Mesendoderm (in vitro differentiated cells): ENCODE measurements at regions not wholly inside any gene's neighbourhood (a gene's known extent, or its start where the extent isn't known, plus 50 kb on each side); places are given as distances from the start of the nearest gene placed in this dataset.
"Not testable (repeated sequence)": the region's sequence is repeated elsewhere in the genome, so short reads cannot be mapped to it uniquely, and the experiment has no call there.

ENCODE experiments used
- DNase-seq: peaks from one replicate; pipeline ENCODE4 v3.0.0; 2013
- H2AK5ac ChIP-seq: 2 replicates; pipeline ENCODE4 v1.6.1; 2013; ENCODE audit warnings: low read length, inconsistent platforms
- H2BK120ac ChIP-seq: 2 replicates; pipeline ENCODE4 v1.6.1; 2013; ENCODE audit warnings: low read depth, mild to moderate bottlenecking, low read length, moderate library complexity, mixed read lengths
- H2BK15ac ChIP-seq: replicated peaks from 2 replicates; pipeline ENCODE4 v1.6.1; 2013; ENCODE audit warnings: low read depth, mild to moderate bottlenecking, moderate library complexity
- H2BK5ac ChIP-seq: 2 replicates; pipeline ENCODE4 v1.6.1; 2013; ENCODE audit warnings: low read length, inconsistent platforms
- H3K18ac ChIP-seq: 2 replicates; pipeline ENCODE4 v1.6.1; 2013; ENCODE audit warnings: mild to moderate bottlenecking, low read length, mixed read lengths
- H3K23ac ChIP-seq: one replicate; pipeline ENCODE4 v1.6.1; 2013; ENCODE audit warnings: low read length
- H3K27ac ChIP-seq: 2 replicates; pipeline ENCODE4 v1.5.1; 2013; ENCODE audit warnings: low read depth, mild to moderate bottlenecking, inconsistent platforms, low read length, moderate library complexity
- H3K27me3 ChIP-seq: 2 replicates; pipeline ENCODE4 v1.6.1; 2013; ENCODE audit warnings: low read length, control low read depth, mild to moderate bottlenecking, inconsistent platforms; ENCODE audit not compliant: insufficient read depth, poor library complexity
- H3K36me3 ChIP-seq: 2 replicates; pipeline ENCODE4 v1.6.1; 2013; ENCODE audit warnings: low read length, inconsistent platforms; ENCODE audit not compliant: control insufficient read depth, insufficient read depth
- H3K4ac ChIP-seq: one replicate; pipeline ENCODE4 v1.6.1; 2013; ENCODE audit warnings: low read depth, mild to moderate bottlenecking, low read length, moderate library complexity
- H3K4me1 ChIP-seq: 2 replicates; pipeline ENCODE4 v1.6.1; 2013; ENCODE audit warnings: low read depth, low read length, inconsistent platforms; ENCODE audit not compliant: control insufficient read depth
- H3K4me2 ChIP-seq: 2 replicates; pipeline ENCODE4 v1.6.1; 2013; ENCODE audit warnings: low read length
- H3K4me3 ChIP-seq: 2 replicates; pipeline ENCODE4 v1.5.1; 2013; ENCODE audit warnings: mild to moderate bottlenecking, low read length
- H3K56ac ChIP-seq: one replicate; pipeline ENCODE4 v1.6.1; 2013; ENCODE audit warnings: low read length
- H3K79me1 ChIP-seq: 2 replicates; pipeline ENCODE4 v1.6.1; 2013; ENCODE audit warnings: low read length, inconsistent platforms
- H3K79me2 ChIP-seq: 2 replicates; pipeline ENCODE4 v1.6.1; 2013; ENCODE audit warnings: mild to moderate bottlenecking, low read length; ENCODE audit not compliant: control insufficient read depth, insufficient read depth
- H3K9ac ChIP-seq: 2 replicates; pipeline ENCODE4 v1.6.1; 2013; ENCODE audit warnings: low read length, inconsistent platforms
- H4K5ac ChIP-seq: one replicate; pipeline ENCODE4 v1.6.1; 2013; ENCODE audit warnings: low read length
- H4K8ac ChIP-seq: one replicate; pipeline ENCODE4 v1.6.1; 2013; ENCODE audit warnings: low read depth, mild to moderate bottlenecking, control low read depth, low read length, moderate library complexity
- WGBS: extraction: QIAGEN DNeasy Blood & Tissue Kit; methylation state at CpG from one replicate; pipeline ENCODE4 v1.1.7; 2013; ENCODE audit warnings: low lambda C conversion rate, missing lambda C conversion rate; ENCODE audit not compliant: insufficient coverage; ENCODE audit errors: extremely low coverage; 5-methylcytosine and 5-hydroxymethylcytosine counted together

- Histone ChIP-seq H3K27me3 (no peaks in the 10 kb centered on the region), H3K56ac (no peak overlapping the region), H2BK15ac (no peak overlapping the region), H3K4me2 (no peak overlapping the region), H3K4ac (no peak overlapping the region), H3K9ac (no peak overlapping the region), H3K27ac (no peak overlapping the region), H2AK5ac (no peak overlapping the region), H3K18ac (no peak overlapping the region), H4K8ac (no peak overlapping the region), H4K5ac (no peak overlapping the region), H3K4me3 (no peak overlapping the region), H2BK5ac (no peak overlapping the region), H3K79me2 (no peaks in the 10 kb centered on the region), H3K4me1 (no peaks in the 10 kb centered on the region), H3K79me1 (no peaks in the 10 kb centered on the region), H3K23ac (no peak overlapping the region), H2BK120ac (no peak overlapping the region), H3K36me3 (no peaks in the 10 kb centered on the region)
- no peak for DNase-seq
- WGBS = no CpG with 5 or more reads among the region's 6 CpGs
These were observed 164.1 kb downstream of the SPTSSA start for GRCh38 chr14:34297786-34298520.

DNA sequence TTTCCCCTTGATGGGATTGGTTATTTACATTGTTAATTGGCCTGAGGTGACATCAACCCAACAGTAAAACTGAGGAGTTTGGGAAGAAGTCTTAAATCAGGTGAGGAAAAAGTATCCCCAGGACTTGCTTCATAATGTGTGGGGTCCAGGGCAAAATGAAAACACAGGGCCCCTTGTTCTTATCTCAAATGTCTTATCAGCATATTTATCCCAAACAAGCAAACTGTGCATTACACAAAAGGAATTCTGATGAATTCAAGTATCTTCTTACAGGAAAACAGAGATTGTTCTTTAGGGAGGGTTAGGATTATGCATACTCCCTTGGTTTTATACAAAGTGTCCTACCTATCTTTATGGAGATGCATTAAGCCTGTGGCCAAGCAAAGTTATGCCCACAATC is 178.4 kb downstream of the SPTSSA start:
- no peak overlapping the region for H3K23ac ChIP-seq
- H3K36me3 ChIP-seq = no peaks in the 10 kb centered on the region
- no peak overlapping the region for H4K5ac ChIP-seq
- H3K4me3 ChIP-seq = no peak overlapping the region
- no peak overlapping the region for H4K8ac ChIP-seq
- H3K27me3 ChIP-seq = no peaks in the 10 kb centered on the region
- H3K4ac ChIP-seq = no peak overlapping the region
- H2BK5ac ChIP-seq = no peak overlapping the region
- no peak overlapping the region for H3K4me2 ChIP-seq
- no peak for DNase-seq
- no peak overlapping the region for H3K27ac ChIP-seq
- no peaks in the 10 kb centered on the region for H3K4me1 ChIP-seq
- no peaks in the 10 kb centered on the region for H3K79me2 ChIP-seq
- H2AK5ac ChIP-seq = no peak overlapping the region
- no peaks in the 10 kb centered on the region for H3K79me1 ChIP-seq
- H3K18ac ChIP-seq = no peak overlapping the region
- no peak overlapping the region for H2BK15ac ChIP-seq
- no peak overlapping the region for H3K9ac ChIP-seq
- H2BK120ac ChIP-seq = no peak overlapping the region
- no peak overlapping the region for H3K56ac ChIP-seq

DNA sequence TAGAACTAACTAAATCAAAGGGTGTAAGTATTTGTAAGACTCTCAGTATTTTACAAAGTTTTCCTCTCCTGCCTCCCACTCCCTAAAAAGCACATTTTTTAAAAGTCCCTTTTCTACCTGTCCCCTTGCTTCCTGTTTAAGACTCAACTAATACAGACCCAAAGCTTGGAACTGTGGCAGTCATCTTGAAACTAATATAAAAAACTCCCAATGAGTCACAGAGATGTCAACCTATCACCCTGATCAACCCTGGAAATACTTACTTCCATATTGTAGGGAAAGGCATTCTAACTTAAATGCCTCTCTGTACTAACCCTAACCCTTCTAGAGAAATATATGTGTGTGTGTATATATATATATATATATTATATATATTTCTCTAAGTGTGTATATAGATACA is 184.8 kb downstream of the SPTSSA start:
- Histone ChIP-seq H3K36me3 (no peaks in the 10 kb centered on the region), H2BK15ac (no peak overlapping the region), H4K5ac (no peak overlapping the region), H3K4me1 (no peaks in the 10 kb centered on the region), H2AK5ac (no peak overlapping the region), H3K79me2 (no peaks in the 10 kb centered on the region), H3K18ac (no peak overlapping the region), H3K79me1 (no peaks in the 10 kb centered on the region), H2BK120ac (no peak overlapping the region), H3K4me3 (no peak overlapping the region), H3K23ac (no peak overlapping the region), H3K4me2 (no peak overlapping the region), H3K4ac (no peak overlapping the region), H3K27ac (no peak overlapping the region), H3K27me3 (no peaks in the 10 kb centered on the region), H3K56ac (no peak overlapping the region), H4K8ac (no peak overlapping the region), H2BK5ac (no peak overlapping the region), H3K9ac (no peak overlapping the region)
- no peak for DNase-seq

- Histone ChIP-seq H3K36me3 (no peaks in the 10 kb centered on the region), H3K4me2 (no peak overlapping the region), H3K79me1 (no peaks in the 10 kb centered on the region), H2BK120ac (no peak overlapping the region), H3K23ac (no peak overlapping the region), H3K56ac (no peak overlapping the region), H3K79me2 (no peaks in the 10 kb centered on the region), H3K4me1 (no peaks in the 10 kb centered on the region), H3K4me3 (no peak overlapping the region), H4K8ac (no peak overlapping the region), H3K27me3 (no peaks in the 10 kb centered on the region), H2AK5ac (no peak overlapping the region), H3K18ac (no peak overlapping the region), H2BK15ac (no peak overlapping the region), H3K9ac (no peak overlapping the region), H3K4ac (no peak overlapping the region), H3K27ac (no peak overlapping the region), H2BK5ac (no peak overlapping the region), H4K5ac (no peak overlapping the region)
- WGBS = no CpG with 5 or more reads among the region's 1 CpG
- no peak for DNase-seq
These were observed 186.5 kb downstream of the SPTSSA start for GRCh38 chr14:34275530-34275929.

GRCh38 chr14:34275078-34275477 is 187.0 kb downstream of the SPTSSA start:
- Histone ChIP-seq H4K8ac (no peak overlapping the region), H4K5ac (no peak overlapping the region), H3K27ac (no peak overlapping the region), H2BK5ac (no peak overlapping the region), H3K4me1 (no peaks in the 10 kb centered on the region), H3K18ac (no peak overlapping the region), H2AK5ac (no peak overlapping the region), H2BK120ac (no peak overlapping the region), H3K4me3 (no peak overlapping the region), H3K9ac (no peak overlapping the region), H3K4ac (no peak overlapping the region), H3K79me1 (no peaks in the 10 kb centered on the region), H3K27me3 (no peaks in the 10 kb centered on the region), H3K56ac (no peak overlapping the region), H3K36me3 (no peaks in the 10 kb centered on the region), H2BK15ac (no peak overlapping the region), H3K79me2 (no peaks in the 10 kb centered on the region), H3K23ac (no peak overlapping the region), H3K4me2 (no peak overlapping the region)
- DNase-seq = no peak
- no CpG with 5 or more reads among the region's 4 CpGs for WGBS

GRCh38 chr14:34273716-34274115 is 188.3 kb downstream of the SPTSSA start:
- not testable (repeated sequence) for H2BK15ac ChIP-seq, H3K4me1 ChIP-seq, H3K36me3 ChIP-seq, H3K79me2 ChIP-seq, H3K18ac ChIP-seq, H3K79me1 ChIP-seq, DNase-seq, H3K4me2 ChIP-seq, H3K23ac ChIP-seq, H4K8ac ChIP-seq, H2BK5ac ChIP-seq, H3K56ac ChIP-seq, H3K27me3 ChIP-seq, H4K5ac ChIP-seq, H2BK120ac ChIP-seq, H3K4ac ChIP-seq, H3K27ac ChIP-seq, H3K9ac ChIP-seq, H2AK5ac ChIP-seq, H3K4me3 ChIP-seq
- WGBS = no CpG with 5 or more reads among the region's 4 CpGs
